ENCODE measurements at regions not wholly inside any gene's neighbourhood (a gene's known extent, or its start where the extent isn't known, plus 50 kb on each side); places are given as distances from the start of the nearest gene placed in this dataset.

GRCh38 chr22:26732284-26732683, 74.9 kb downstream of the MIAT start:
- ATAC-seq (replicated peaks) = no peak
- Mint-ChIP-seq H3K36me3 (ENCODE audit: low read depth) (peaks cover 80% of the 10 kb centered on the region), H3K4me1 (peaks cover 8% of the 10 kb centered on the region)

GRCh38 chr22:26734339-26735018, 77.1 kb downstream of the MIAT start:
- H3K9me3 Mint-ChIP-seq = no peaks in the 10 kb centered on the region
- H3K4me3 Mint-ChIP-seq = no peak overlapping the region
- no peak for ATAC-seq (replicated peaks)
- H3K36me3 Mint-ChIP-seq (ENCODE audit: low read depth) = peaks cover 78% of the 10 kb centered on the region
- peaks cover 8% of the 10 kb centered on the region for H3K4me1 Mint-ChIP-seq
- H3K27ac Mint-ChIP-seq = peak overlapping the region; percentile 23
- H3K27me3 Mint-ChIP-seq = no peaks in the 10 kb centered on the region

More at GRCh38 chr22:26732284-26732683, 74.9 kb downstream of the MIAT start:
- no peaks in the 10 kb centered on the region for H3K27me3 Mint-ChIP-seq
- H3K27ac Mint-ChIP-seq = no peak overlapping the region
- no peak overlapping the region for H3K4me3 Mint-ChIP-seq
- H3K9me3 Mint-ChIP-seq = no peaks in the 10 kb centered on the region

DNA sequence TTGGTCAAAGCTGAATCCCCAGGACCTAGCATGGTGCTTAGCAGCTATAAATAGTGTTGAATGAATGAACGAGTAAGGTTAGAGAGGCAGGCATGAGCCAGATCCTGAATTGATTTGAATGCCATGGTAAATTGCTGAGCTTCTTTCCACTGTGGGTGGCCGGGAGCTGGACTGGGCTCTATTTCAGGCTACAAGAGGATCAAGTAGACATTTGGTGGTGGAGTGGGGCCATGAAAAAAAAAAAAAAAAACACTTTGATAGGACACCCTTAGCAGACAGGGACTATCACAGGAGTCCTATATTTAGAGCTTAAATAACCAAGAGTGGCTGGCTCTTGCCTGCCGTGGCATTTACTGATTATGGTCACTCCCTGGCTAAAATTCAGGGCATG, 77.6 kb downstream of the MIAT start:
- no peak for ATAC-seq (replicated peaks)
- Mint-ChIP-seq H3K4me3 (no peak overlapping the region), H3K9me3 (no peaks in the 10 kb centered on the region), H3K36me3 (ENCODE audit: low read depth) (peaks cover 75% of the 10 kb centered on the region), H3K27ac (peak overlapping the region; percentile 23), H3K4me1 (peaks cover 8% of the 10 kb centered on the region), H3K27me3 (no peaks in the 10 kb centered on the region)

DNA sequence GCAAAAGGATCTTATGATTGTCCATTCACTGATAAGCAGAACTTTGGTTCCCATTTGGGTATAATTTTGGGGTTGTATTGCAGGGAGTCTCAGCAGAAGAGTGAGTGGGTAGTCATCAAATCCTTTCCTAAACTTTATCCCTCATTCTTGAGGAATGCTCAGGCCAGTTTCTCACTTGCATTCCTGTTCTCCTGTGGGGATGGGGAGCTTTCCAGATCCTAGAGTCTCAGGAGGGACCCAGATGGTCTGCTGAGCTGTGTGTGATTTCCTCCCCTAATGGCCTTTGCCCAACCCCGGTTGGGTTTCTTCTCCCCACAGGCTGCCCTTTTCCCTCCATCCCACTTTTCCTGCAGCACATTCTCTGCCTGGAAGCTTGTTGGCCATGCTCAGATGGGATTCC, 79.9 kb downstream of the MIAT start:
- ATAC-seq (replicated peaks) = no peak
- no peak overlapping the region for H3K4me3 Mint-ChIP-seq
- no peaks in the 10 kb centered on the region for H3K27me3 Mint-ChIP-seq
- H3K9me3 Mint-ChIP-seq = no peaks in the 10 kb centered on the region
- H3K36me3 Mint-ChIP-seq (ENCODE audit: low read depth) = peaks cover 70% of the 10 kb centered on the region
- peaks cover 11% of the 10 kb centered on the region for H3K4me1 Mint-ChIP-seq
- peak overlapping the region; percentile 18 for H3K27ac Mint-ChIP-seq

DNA sequence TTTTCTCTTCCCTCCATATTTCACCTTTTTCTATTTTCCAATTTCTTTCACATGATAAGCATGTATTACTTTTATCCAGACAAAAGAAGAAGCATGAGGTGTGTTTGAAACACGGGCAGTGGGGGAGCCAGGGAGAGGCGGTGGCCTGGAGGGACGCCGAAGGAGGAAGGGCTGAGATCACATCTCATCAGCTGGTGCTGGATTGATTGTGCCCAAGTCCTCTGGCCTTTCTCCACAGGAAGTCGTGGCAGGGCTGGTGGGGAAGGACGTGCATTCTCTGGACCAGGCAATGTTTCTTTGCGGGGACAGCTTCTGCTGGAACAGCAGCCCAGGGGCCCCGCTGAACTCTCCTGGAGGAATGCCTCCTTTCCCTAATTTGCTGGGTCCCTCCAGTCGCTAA, 82.9 kb downstream of the MIAT start:
- ATAC-seq (replicated peaks) = no peak
- Mint-ChIP-seq H3K27ac (no peak overlapping the region), H3K27me3 (no peaks in the 10 kb centered on the region), H3K36me3 (ENCODE audit: low read depth) (peaks cover 54% of the 10 kb centered on the region), H3K4me1 (peaks cover 11% of the 10 kb centered on the region), H3K9me3 (no peaks in the 10 kb centered on the region), H3K4me3 (no peak overlapping the region)

- H3K4me3 Mint-ChIP-seq = no peak overlapping the region
- ATAC-seq (replicated peaks) = no peak
- H3K36me3 Mint-ChIP-seq (ENCODE audit: low read depth) = peaks cover 43% of the 10 kb centered on the region
- no peaks in the 10 kb centered on the region for H3K27me3 Mint-ChIP-seq
- H3K27ac Mint-ChIP-seq = no peak overlapping the region
- H3K4me1 Mint-ChIP-seq = peaks cover 8% of the 10 kb centered on the region
- no peaks in the 10 kb centered on the region for H3K9me3 Mint-ChIP-seq
Measured at GRCh38 chr22:26743149-26743548, 85.8 kb downstream of the MIAT start.

GRCh38 chr22:26744892-26745808, 87.8 kb downstream of the MIAT start:
- no peaks in the 10 kb centered on the region for H3K27me3 Mint-ChIP-seq
- peaks cover 7% of the 10 kb centered on the region for H3K4me1 Mint-ChIP-seq
- ATAC-seq (replicated peaks) = no peak
- peaks cover 33% of the 10 kb centered on the region for H3K36me3 Mint-ChIP-seq (ENCODE audit: low read depth)
- no peaks in the 10 kb centered on the region for H3K9me3 Mint-ChIP-seq
- H3K27ac Mint-ChIP-seq = no peak overlapping the region
- H3K4me3 Mint-ChIP-seq = no peak overlapping the region

DNA sequence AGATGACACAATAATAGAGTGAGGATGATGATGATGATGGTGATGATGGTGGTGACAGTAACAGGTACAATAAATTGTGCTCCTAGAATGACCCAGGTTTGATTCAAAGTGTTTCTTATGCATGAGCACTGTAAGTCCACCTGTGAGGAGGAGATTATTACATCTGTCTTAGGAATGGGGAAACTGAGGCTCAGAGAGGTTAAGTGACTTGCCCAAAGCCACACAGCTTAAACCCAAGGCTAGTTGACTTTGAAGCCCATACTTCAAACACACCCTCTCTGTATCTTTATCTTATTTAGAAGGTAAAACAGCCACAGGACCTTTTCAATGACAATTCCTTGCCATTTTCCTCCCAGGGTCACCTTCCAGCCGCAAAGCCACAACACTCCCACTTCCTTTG, 88.9 kb downstream of the MIAT start:
- H3K36me3 Mint-ChIP-seq (ENCODE audit: low read depth) = peaks cover 27% of the 10 kb centered on the region
- peaks cover 5% of the 10 kb centered on the region for H3K4me1 Mint-ChIP-seq
- H3K4me3 Mint-ChIP-seq = no peak overlapping the region
- ATAC-seq (replicated peaks) = no peak
- no peaks in the 10 kb centered on the region for H3K9me3 Mint-ChIP-seq
- H3K27me3 Mint-ChIP-seq = no peaks in the 10 kb centered on the region
- no peak overlapping the region for H3K27ac Mint-ChIP-seq

DNA sequence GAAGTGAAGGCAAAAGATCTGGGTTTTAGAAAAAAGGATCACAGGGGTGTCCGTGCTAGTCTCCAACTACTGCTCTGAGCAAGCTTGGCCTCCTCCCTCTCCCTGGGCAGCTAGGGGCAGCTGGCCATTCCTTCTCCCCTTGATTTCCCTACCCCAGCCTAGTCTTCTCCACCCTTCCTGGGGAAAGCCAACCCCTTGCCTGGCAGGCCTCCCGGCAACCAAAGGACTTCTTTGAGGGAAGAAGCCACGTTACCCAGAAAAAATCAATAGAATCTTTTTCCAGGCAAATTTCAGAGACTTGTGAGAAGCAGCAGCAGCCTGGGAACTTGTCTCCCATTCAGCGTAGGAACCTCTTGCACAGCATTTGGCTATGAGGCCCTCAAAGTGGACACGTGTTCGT, 91.5 kb downstream of the MIAT start:
- Mint-ChIP-seq H3K36me3 (ENCODE audit: low read depth) (peaks cover 7% of the 10 kb centered on the region), H3K27me3 (no peaks in the 10 kb centered on the region), H3K27ac (no peak overlapping the region), H3K4me3 (no peak overlapping the region), H3K4me1 (peaks cover 9% of the 10 kb centered on the region), H3K9me3 (no peaks in the 10 kb centered on the region)
- ATAC-seq (replicated peaks) = no peak

- Mint-ChIP-seq H3K27ac (no peak overlapping the region), H3K9me3 (no peaks in the 10 kb centered on the region), H3K27me3 (no peaks in the 10 kb centered on the region), H3K4me1 (peaks cover 9% of the 10 kb centered on the region), H3K36me3 (ENCODE audit: low read depth) (peaks cover 7% of the 10 kb centered on the region), H3K4me3 (no peak overlapping the region)
- no peak for ATAC-seq (replicated peaks)
Measured at GRCh38 chr22:26751217-26751616, 93.8 kb downstream of the MIAT start.

DNA sequence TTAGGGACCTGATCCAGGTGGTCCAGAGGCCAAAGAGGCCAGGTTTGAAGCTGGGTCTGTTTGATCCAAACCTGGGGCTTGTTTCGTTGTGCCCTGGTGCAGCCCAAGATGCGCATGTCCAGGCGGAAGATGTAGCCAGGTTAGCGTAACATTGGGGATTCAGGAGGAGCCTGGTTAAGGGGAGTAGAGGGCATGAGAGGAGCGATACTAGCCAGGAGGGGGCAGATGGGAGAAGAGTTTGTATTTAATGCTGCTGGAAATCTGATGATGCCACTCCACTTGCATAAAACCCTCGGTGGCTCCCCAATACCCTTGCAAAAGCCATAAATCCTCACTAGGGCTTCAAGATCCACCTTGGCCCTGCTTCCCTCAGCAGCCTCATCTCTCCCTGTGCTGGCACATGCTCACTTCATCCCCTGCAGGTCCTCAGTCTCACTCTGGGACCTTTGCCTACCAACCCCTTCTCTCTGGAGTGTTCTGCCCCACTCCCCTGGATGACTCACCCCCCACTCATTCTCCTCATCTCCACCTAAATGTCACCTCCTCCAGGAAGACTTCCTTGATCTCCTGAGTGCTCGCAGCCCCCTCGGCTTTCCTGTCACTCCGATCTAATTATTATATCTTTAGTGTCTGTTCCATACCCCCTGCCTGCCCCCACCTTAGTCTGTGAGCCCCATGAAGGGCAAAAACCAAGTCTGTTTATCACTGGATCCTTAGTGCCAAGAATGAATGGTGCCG, 95.9 kb downstream of the MIAT start:
- H3K9me3 Mint-ChIP-seq = no peaks in the 10 kb centered on the region
- H3K27ac Mint-ChIP-seq = no peak overlapping the region
- no peak for ATAC-seq (replicated peaks)
- H3K4me1 Mint-ChIP-seq = peaks cover 4% of the 10 kb centered on the region
- peaks cover 12% of the 10 kb centered on the region for H3K36me3 Mint-ChIP-seq (ENCODE audit: low read depth)
- no peak overlapping the region for H3K4me3 Mint-ChIP-seq
- no peaks in the 10 kb centered on the region for H3K27me3 Mint-ChIP-seq

DNA sequence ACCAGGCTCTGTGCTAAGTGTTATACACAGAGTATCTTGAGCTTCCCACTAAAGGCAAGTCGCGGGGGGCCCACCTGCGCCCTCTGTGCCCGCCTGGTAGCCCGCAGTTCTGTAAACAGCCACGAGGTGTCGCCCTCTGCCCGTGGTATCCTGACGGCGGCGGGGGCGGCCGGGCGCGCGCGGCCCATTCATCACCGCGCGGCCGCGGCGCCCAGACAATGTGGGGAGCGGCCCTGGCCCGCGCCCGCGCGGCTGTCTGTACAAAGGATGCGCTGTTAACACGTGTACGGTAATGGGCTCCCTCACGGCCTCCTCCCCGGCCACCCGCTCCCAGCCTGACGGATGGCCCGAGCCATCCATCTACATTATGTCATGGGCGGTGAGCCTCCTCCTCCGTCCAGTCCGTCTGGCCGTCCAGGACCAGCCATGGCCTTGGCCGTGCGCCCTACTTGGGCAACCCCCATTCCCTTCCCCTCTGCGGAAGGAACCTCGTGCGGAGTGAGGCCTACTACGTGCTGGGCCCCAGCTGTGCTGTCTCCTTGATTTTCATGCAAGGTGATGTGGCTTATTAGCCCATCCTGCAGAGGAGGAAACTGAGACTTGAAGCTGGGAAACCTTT, 99.4 kb downstream of the MIAT start:
- H3K36me3 Mint-ChIP-seq (ENCODE audit: low read depth) = peaks cover 12% of the 10 kb centered on the region
- no peaks in the 10 kb centered on the region for H3K27me3 Mint-ChIP-seq
- H3K4me1 Mint-ChIP-seq = peaks cover 8% of the 10 kb centered on the region
- peak; percentile 49 for ATAC-seq (replicated peaks)
- no peak overlapping the region for H3K27ac Mint-ChIP-seq
- no peak overlapping the region for H3K4me3 Mint-ChIP-seq
- H3K9me3 Mint-ChIP-seq = no peaks in the 10 kb centered on the region

DNA sequence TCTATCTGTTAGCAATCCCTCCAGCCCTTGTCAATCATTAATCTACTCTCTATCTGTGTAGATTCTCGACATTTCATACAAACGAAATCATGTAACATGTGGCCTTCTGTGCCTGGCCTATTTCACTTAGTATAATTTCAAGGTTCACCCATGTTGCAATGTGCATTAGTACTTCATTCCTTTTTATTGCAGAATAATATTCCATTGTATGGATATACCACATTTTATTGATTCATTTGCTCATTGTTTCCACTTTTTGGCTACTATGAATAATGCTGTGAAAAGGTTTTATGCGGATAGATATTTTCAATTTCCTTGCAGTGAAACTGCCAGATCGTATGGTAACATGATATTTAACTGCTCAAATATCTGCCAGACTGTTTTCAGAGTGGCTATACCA, 100.1 kb downstream of the MIAT start:
- no peak overlapping the region for H3K27ac Mint-ChIP-seq
- no peak for ATAC-seq (replicated peaks)
- no peaks in the 10 kb centered on the region for H3K9me3 Mint-ChIP-seq
- H3K36me3 Mint-ChIP-seq (ENCODE audit: low read depth) = peaks cover 12% of the 10 kb centered on the region
- H3K4me3 Mint-ChIP-seq = no peak overlapping the region
- H3K4me1 Mint-ChIP-seq = peaks cover 8% of the 10 kb centered on the region
- no peaks in the 10 kb centered on the region for H3K27me3 Mint-ChIP-seq
